GM10266 (cell line): ENCODE measurements at regions not wholly inside any gene's neighbourhood (a gene's known extent, or its start where the extent isn't known, plus 50 kb on each side); places are given as distances from the start of the nearest gene placed in this dataset.
"Not testable (repeated sequence)": the region's sequence is repeated elsewhere in the genome, so short reads cannot be mapped to it uniquely, and the experiment has no call there.

Experiments
- DNase-seq: peaks from one replicate; pipeline ENCODE4 v3.0.0; 2012; ENCODE audit errors: extremely low spot score
- TF ChIP-seq, protein P1 (sequence below): IDR thresholded peaks from 2 replicates; pipeline ENCODE4 v1.5.1; 2012; ENCODE audit warnings: mild to moderate bottlenecking, low read depth; ENCODE audit not compliant: control insufficient read depth, insufficient read depth; ENCODE audit errors: missing control alignments

DNA sequence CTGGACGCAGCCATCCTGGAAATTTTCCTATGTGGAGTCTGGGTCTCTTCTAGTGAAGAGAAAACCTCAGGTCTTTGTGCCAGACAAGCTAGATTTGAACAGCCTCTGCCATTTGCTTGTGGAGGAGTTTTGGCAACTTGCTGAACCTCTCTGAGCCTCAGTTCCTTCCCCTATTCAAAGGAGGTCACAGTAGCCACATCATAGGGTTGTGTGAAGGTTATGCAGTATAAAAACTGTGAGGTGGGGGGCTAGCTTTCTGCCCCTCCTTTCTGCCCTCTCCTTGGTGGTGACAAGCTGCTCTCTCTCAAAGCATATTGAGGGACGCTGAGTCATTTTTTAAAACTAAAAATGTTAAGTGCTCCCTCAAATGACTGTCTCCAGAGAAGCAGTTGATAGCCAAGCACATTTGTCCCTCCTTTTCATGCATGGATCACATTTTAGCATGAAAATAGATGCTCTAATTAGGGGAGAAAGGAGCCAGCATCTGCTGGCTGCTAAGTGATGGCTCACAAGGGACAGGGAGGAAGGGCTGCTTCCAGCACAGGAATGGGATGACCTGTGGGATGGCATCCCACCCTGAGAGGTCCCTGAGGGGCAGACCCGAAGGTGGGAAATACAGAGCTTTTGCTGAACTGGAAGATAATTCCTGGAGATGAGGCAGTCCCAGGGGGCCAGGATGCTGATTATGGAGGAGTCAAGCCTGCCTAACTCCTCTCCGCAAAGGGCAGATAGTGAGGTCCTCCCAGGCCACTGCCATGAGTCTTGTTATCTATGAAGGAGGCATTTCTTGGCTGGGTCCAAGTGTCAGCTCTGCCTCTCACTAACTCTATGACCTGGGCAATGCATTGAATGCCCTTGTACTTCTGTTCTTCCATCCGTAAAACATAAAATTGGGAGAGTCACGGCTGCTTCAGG is 218.8 kb downstream of the RAB11FIP4 start:
- TF ChIP-seq, protein P1, sequence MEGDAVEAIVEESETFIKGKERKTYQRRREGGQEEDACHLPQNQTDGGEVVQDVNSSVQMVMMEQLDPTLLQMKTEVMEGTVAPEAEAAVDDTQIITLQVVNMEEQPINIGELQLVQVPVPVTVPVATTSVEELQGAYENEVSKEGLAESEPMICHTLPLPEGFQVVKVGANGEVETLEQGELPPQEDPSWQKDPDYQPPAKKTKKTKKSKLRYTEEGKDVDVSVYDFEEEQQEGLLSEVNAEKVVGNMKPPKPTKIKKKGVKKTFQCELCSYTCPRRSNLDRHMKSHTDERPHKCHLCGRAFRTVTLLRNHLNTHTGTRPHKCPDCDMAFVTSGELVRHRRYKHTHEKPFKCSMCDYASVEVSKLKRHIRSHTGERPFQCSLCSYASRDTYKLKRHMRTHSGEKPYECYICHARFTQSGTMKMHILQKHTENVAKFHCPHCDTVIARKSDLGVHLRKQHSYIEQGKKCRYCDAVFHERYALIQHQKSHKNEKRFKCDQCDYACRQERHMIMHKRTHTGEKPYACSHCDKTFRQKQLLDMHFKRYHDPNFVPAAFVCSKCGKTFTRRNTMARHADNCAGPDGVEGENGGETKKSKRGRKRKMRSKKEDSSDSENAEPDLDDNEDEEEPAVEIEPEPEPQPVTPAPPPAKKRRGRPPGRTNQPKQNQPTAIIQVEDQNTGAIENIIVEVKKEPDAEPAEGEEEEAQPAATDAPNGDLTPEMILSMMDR, result no peak
- DNase-seq, result no peak

DNA sequence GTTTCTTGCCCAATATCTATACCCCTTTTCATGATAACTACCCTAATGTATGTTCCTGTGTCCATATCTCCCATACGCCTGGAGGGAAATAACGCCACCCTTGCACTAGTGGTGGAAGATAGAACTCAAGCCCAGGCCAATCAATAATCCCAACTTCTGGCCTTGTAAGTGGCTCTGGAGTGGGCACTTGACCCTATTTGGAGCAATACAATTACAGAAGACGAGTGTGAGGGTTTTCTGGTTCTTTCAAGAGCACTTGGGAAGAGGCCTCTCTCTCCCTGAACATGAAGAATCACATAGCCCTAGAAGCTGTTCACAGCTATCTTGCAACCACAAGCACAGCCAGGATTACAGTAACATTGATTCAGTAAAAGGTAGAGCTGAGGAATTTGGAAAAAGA is 217.9 kb downstream of the RAB11FIP4 start:
- no peak for DNase-seq
- TF ChIP-seq, protein P1, result no peak

DNA sequence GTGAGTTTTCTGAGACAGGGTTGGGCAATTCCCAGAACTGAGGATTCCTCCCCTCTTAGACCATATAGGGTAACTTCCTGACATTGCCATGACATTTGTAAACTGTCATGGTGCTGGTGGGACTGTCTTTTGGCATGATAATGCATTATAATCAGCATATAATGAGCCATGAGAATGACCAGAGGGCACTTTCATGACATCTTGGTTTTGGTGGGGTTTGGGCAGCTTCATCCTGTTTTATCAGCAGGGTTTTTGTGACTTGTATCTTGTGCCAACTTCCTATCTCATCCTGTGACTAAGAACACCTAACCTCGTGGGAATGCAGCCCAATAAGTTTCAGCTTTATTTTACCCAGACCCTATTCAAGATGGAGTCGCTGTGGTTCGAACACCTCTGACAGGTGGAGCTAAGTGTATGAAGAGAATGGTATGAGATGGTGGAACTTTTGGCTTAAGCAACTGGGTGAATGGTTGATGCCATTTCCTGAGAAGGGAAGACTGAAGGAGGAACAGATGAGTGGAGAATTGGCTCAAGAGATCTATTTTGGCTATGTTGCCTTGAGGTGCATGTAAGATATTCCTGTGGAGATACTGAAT is 217.3 kb downstream of the RAB11FIP4 start:
- no peak for DNase-seq
- TF ChIP-seq, protein P1, result no peak

DNA sequence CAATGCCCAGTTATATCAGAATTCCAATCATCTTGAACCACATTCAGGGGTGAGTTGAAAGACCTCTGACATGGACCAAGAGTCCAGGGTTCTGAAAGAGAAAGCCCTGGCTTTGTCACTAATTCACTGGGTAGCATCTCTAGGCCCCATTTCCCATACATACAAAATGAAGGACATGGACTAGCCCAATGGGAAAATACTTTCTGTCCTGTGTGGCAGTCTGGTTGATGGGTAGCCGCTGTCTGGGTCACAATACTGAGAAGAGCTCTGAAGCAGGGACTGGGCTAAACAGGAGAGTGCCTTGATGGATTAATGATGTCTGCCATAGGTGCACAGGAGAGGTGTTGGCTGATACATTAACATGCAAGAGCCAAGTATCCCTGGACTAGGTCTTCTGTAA is 214.3 kb downstream of the RAB11FIP4 start:
- no peak for DNase-seq
- TF ChIP-seq, protein P1, result no peak

DNA sequence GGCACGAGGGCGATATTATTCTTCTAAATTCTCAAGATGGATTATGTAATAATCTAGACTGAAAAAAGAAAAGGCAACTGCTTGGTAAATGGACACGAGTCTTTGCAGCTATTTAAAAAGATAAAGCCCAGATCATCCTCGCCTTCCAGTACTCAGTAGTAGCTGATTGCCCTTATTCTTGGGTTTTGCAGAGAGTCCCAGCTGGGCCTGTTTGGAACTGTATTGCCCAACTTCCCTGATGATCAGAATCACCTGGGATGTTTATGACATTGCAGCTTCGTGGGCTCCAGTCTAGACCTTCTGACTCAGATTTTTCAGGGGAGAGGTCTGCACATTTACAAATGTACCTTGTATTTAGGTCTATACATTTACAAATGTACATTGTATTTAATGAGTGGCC is 213.5 kb downstream of the RAB11FIP4 start:
- no peak for DNase-seq
- TF ChIP-seq, protein P1, result no peak

DNA sequence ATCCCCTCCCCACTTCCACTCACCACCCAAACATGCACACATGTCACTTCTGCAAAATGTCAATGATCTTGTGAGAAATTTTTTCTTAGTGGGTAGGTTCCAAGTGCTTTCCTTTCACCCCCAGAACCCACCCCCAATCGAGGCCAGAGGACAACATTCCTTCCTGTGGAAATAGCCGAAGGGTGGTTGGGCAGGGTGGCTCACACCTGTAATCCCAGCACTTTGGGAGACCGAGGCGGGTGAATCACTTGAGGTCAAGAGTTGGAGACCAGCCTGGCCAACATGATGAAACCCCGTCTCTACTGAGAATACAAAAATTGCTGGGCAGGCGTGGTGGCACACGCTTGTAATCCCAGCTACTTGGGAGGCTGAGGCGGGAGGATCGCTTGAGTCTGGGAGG is 208.7 kb downstream of the RAB11FIP4 start:
- not testable (repeated sequence) for DNase-seq

DNA sequence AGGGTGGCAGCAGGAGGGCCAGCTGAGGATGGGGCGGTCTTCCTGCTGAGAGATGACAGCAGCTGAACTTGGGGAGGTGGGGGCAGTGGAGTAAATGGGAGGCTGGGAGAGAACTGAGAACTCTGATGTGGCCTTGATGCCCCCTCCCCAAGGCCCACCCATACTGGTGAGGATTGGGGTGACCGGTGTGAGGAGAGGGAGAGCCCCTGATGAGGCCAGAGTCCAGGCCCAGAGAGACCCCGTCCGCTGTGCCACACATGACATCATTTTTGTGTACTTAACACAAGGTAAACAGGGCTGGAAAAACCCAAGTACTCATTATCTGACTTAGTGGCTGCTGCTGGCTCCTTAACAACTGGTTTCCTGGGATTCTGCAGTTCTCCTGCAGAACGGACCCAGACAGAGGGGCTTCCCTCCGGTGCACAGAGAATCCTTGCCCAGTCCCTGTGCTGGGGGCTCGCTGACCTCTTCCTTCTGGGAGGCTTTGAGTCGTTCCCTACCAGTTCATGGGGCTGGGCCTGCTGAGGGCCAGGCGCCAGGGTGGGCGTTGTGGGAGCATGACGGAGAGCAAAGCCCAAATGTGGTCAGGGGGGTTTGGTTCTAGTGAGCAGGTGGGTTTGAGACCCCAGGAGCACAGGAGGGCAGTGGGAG is 207.6 kb downstream of the RAB11FIP4 start:
- TF ChIP-seq, protein P1, result no peak

More for the DNA sequence above, 207.6 kb downstream of the RAB11FIP4 start:
- no peak for DNase-seq
